Endothelial cell of umbilical vein (primary cell): ENCODE measurements at regions not wholly inside any gene's neighbourhood (a gene's known extent, or its start where the extent isn't known, plus 50 kb on each side); places are given as distances from the start of the nearest gene placed in this dataset.

Experiments used
- BruUV-seq: library from RNA; stranded (reverse); fragments of 400-500 nt; replicated peaks from 2 replicates; lab custom pipeline; 2021; lab: Mats Ljungman, UMichigan
- CTCF ChIA-PET: fragments of 300-600, 350-600 bp; sonication (Branson Sonifier 250); formaldehyde crosslinking; loops from one replicate; lab custom pipeline; 2021; ENCODE audit warnings: antibody characterized with exemption, inconsistent platforms; lab: Charles Lee
- POLR2A ChIA-PET: fragments of 300-600, 350-600 bp; sonication (Branson Sonifier 250); formaldehyde crosslinking; loops from one replicate; lab custom pipeline; 2021; ENCODE audit warnings: antibody characterized with exemption, inconsistent platforms; lab: Charles Lee
- DNase-seq: peaks from one replicate; pipeline ENCODE4 v3.0.0-alpha.2; 2011; ENCODE audit warnings: low read depth, low spot score
- FAIRE-seq: peaks from 2 replicates; lab custom pipeline; 2011; peaks lifted over from hg19 to GRCh38; lab: Jason Lieb, UNC
- H2AFZ ChIP-seq: 2 replicates; pipeline ENCODE4 v1.6.0; 2012; ENCODE audit warnings: low read depth, low read length, control low read depth, inconsistent platforms
- H3K27ac ChIP-seq: 2 replicates; pipeline ENCODE4 v1.5.1; 2011; ENCODE audit warnings: low read depth, mild to moderate bottlenecking, control low read depth, low read length, moderate library complexity; ENCODE audit not compliant: insufficient read depth
- H3K27me3 ChIP-seq, 2 experiments: 2 replicates each; pipeline versions ENCODE4 v1.6.0 to v1.6.1; 2011; ENCODE audit warnings: low read length in 2 of 2, mixed read lengths in 1 of 2; ENCODE audit not compliant: control insufficient read depth in 2 of 2, insufficient read depth in 2 of 2
- H3K36me3 ChIP-seq, 2 experiments: 2 replicates in 1 of 2; 3 replicates in 1 of 2; pipeline ENCODE4 v1.5.1; 2011; ENCODE audit warnings: low read length in 2 of 2, mild to moderate bottlenecking in 1 of 2, moderate library complexity in 1 of 2; ENCODE audit not compliant: control insufficient read depth in 2 of 2, insufficient read depth in 2 of 2; ENCODE audit errors: extremely low read depth in 1 of 2
- H3K4me1 ChIP-seq: 3 replicates; pipeline ENCODE4 v1.5.1; 2011; ENCODE audit warnings: mild to moderate bottlenecking, low read length; ENCODE audit not compliant: control insufficient read depth, insufficient read depth; ENCODE audit errors: extremely low read depth
- H3K4me2 ChIP-seq: 2 replicates; pipeline ENCODE4 v1.6.1; 2011; ENCODE audit warnings: low read length, control low read depth, mixed read lengths; ENCODE audit not compliant: insufficient read depth
- H3K4me3 ChIP-seq, 3 experiments: fragments of 200-600 bp in 1 of 3; sonication (generic), shearing (Covaris generic) in 1 of 3; replicated peaks in 1 of 3; 2 replicates each; pipeline ENCODE4 v1.5.1; 2011 to 2016; ENCODE audit warnings: control low read depth in 3 of 3, low read length in 3 of 3, mild to moderate bottlenecking in 2 of 3, inconsistent platforms in 1 of 3, low read depth in 1 of 3, moderate library complexity in 1 of 3; ENCODE audit not compliant: insufficient read depth in 1 of 3
- H3K79me2 ChIP-seq: 2 replicates; pipeline ENCODE4 v1.6.0; 2012; ENCODE audit warnings: low read length, inconsistent platforms; ENCODE audit not compliant: control insufficient read depth, insufficient read depth
- H3K9ac ChIP-seq: replicated peaks from 2 replicates; pipeline ENCODE3; 2011; ENCODE audit warnings: low read length, control low read depth; ENCODE audit not compliant: insufficient read depth; ENCODE audit errors: extremely low read depth
- H3K9me1 ChIP-seq: replicated peaks from 3 replicates; pipeline ENCODE4 v1.6.0; 2011; ENCODE audit warnings: mild to moderate bottlenecking, low read length; ENCODE audit not compliant: control insufficient read depth, insufficient read depth; ENCODE audit errors: extremely low read depth
- H3K9me3 ChIP-seq: replicated peaks from 2 replicates; pipeline ENCODE4 v1.5.1; 2012; ENCODE audit warnings: low read length, inconsistent platforms; ENCODE audit not compliant: control insufficient read depth, insufficient read depth
- H4K20me1 ChIP-seq: replicated peaks from 2 replicates; pipeline ENCODE3; 2011; ENCODE audit warnings: mild to moderate bottlenecking, low read length; ENCODE audit not compliant: control insufficient read depth, insufficient read depth; ENCODE audit errors: extremely low read depth
- EZH2 ChIP-seq: IDR thresholded peaks from 2 replicates; pipeline ENCODE4 v1.6.1; 2012; ENCODE audit warnings: borderline replicate concordance, low read depth, mild to moderate bottlenecking, moderate library complexity, low read length, inconsistent platforms; ENCODE audit not compliant: severe bottlenecking
- FOS ChIP-seq: IDR thresholded peaks from 2 replicates; pipeline ENCODE4 v1.6.1; 2011; ENCODE audit warnings: mild to moderate bottlenecking, low read length, moderate library complexity, borderline replicate concordance; ENCODE audit not compliant: insufficient read depth
- GATA2 ChIP-seq: IDR thresholded peaks from 2 replicates; pipeline ENCODE4 v1.7.0; 2011; ENCODE audit warnings: low read depth, mild to moderate bottlenecking, moderate library complexity, mixed read lengths, low read length; ENCODE audit not compliant: insufficient read length, insufficient read depth
- JUN ChIP-seq: IDR thresholded peaks from 2 replicates; pipeline ENCODE4 v1.6.1; 2011; ENCODE audit warnings: borderline replicate concordance, low read depth; ENCODE audit not compliant: insufficient read length, insufficient read depth
- MYC ChIP-seq: IDR thresholded peaks from one replicate; pipeline ENCODE4 v1.6.1; 2011; ENCODE audit warnings: mild to moderate bottlenecking, low read depth, low read length
- POLR2A ChIP-seq: IDR thresholded peaks from 2 replicates; pipeline ENCODE4 v1.6.1; 2012; ENCODE audit warnings: low read depth, mild to moderate bottlenecking, control low read depth, low read length
- POLR2AphosphoS5 ChIP-seq: IDR thresholded peaks from 2 replicates; pipeline ENCODE4 v1.6.1; 2012; ENCODE audit warnings: low read depth, mild to moderate bottlenecking, control low read depth, low read length, moderate library complexity; ENCODE audit not compliant: insufficient read depth
- dilution Hi-C: fragments of 300-500 bp; cut with MboI; formaldehyde crosslinking; loops from one replicate; pipeline ENCODE4 v1.15.0; 2019; ENCODE audit warnings: low sequenced_read_pairs; ENCODE audit not compliant: extremely low pct_ligation_motif_present
- intact Hi-C: fragments of 100-400 bp; cut with micrococcal nuclease; formaldehyde crosslinking; loops from one replicate; pipeline ENCODE4 v1.10.0; 2022
- TF ChIP-seq, protein P1 (sequence below), 2 donors: IDR thresholded peaks; 1 replicate in 1 of 2; 2 replicates in 1 of 2; pipeline ENCODE4 v1.5.1; 2011; ENCODE audit warnings: low read length in 2 of 2, mild to moderate bottlenecking in 2 of 2, moderate library complexity in 2 of 2, control low read depth in 1 of 2, inconsistent platforms in 1 of 2, low read depth in 1 of 2; ENCODE audit not compliant: insufficient read depth in 1 of 2; ENCODE audit errors: extremely low read depth in 1 of 2
- TF ChIP-seq, protein P2 (sequence below): IDR thresholded peaks from 2 replicates; pipeline ENCODE4 v1.6.1; 2011; ENCODE audit not compliant: insufficient read depth, insufficient read length

DNA sequence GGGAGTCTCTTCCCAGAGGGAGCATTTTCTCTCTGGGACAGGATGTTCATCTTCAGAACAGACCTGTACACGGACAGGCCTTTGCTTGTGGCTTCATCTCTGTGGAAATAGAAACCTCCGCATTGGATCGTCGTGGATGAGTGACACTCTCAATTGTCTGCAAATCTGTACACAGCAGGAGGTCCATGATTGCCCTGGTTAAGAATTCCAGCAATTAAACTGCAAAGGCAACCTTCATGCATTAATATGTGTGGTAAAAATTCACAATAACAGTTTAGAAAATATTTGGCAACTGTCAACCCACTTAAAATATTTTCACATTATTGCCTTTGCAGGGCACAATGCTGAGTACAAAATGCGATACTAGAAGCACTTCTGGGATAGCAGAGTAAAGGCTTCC is 149.8 kb upstream of the SFSWAP start:
- H2AFZ ChIP-seq = no peak overlapping the region
- H3K27ac ChIP-seq = no peak overlapping the region
- TF ChIP-seq POLR2AphosphoS5 (no peak), MYC (no peak), EZH2 (no peak), GATA2 (no peak), POLR2A (no peak), JUN (no peak)
- H3K4me1 ChIP-seq = no peaks in the 10 kb centered on the region
- FAIRE-seq (no peak), DNase-seq (no peak)
- H3K27me3 ChIP-seq = no peaks in the 10 kb centered on the region
- ChIA-PET CTCF (no interaction called here), POLR2A (no interaction called here)
- dilution Hi-C loops (no loop called here), intact Hi-C loops (no loop called here)
- H3K4me2 ChIP-seq = no peak overlapping the region
- H3K9ac ChIP-seq = no peak overlapping the region
- no TSS peak for BruUV-seq
- no peaks in the 10 kb centered on the region for H3K9me1 ChIP-seq
- no peaks in the 10 kb centered on the region for H3K9me3 ChIP-seq
- no peak overlapping the region for H3K4me3 ChIP-seq
- H3K36me3 ChIP-seq = no peaks in the 10 kb centered on the region
- no peaks in the 10 kb centered on the region for H3K79me2 ChIP-seq
- no peaks in the 10 kb centered on the region for H4K20me1 ChIP-seq

DNA sequence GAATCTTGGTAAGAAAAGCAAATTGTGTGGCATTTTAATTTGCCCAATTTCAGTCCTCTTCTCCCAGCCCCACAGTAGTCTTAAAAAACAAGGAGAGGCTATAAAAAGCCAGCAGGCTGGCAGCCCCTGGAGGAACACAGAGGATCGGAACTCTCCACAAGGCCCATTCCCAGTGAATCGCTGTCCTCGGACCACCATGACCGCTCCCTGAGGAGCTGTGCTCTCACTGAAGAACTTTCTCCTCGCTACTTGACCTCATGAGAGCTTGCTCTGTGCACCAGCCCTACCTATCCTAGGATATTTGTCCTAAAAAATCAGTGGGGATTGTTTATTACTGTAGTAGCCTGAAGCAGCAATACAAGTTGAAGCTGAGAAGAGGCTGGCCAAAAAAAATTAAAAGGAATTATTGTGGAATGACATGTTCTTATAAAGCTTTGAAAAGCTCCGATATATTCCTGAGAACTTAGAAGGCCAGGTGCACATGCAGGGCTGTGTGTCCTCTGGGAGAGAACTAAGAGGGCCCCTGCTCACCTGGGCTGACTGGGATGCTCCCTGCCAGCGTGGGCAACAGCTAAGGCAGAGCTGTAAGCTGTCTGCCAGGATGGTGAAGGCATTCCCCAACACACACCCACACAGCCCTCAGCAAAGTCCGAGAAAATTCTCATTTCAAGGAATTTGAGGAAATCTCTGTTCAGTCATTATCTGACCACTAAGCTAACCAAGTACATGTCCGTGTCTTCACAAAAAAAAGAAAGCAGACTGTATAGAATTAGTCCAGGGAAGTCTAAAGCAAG is 148.8 kb upstream of the SFSWAP start:
- Histone ChIP-seq H3K9me3 (no peaks in the 10 kb centered on the region), H3K79me2 (no peaks in the 10 kb centered on the region), H4K20me1 (no peaks in the 10 kb centered on the region), H3K36me3 (no peaks in the 10 kb centered on the region), H2AFZ (no peak overlapping the region), H3K9me1 (no peaks in the 10 kb centered on the region), H3K27ac (no peak overlapping the region), H3K4me3 (no peak overlapping the region), H3K4me2 (no peak overlapping the region), H3K27me3 (no peaks in the 10 kb centered on the region), H3K9ac (no peak overlapping the region), H3K4me1 (no peaks in the 10 kb centered on the region)
- ChIA-PET CTCF (no interaction called here), POLR2A (no interaction called here)
- FAIRE-seq = no peak
- no TSS peak for BruUV-seq
- TF ChIP-seq, protein P1, sequence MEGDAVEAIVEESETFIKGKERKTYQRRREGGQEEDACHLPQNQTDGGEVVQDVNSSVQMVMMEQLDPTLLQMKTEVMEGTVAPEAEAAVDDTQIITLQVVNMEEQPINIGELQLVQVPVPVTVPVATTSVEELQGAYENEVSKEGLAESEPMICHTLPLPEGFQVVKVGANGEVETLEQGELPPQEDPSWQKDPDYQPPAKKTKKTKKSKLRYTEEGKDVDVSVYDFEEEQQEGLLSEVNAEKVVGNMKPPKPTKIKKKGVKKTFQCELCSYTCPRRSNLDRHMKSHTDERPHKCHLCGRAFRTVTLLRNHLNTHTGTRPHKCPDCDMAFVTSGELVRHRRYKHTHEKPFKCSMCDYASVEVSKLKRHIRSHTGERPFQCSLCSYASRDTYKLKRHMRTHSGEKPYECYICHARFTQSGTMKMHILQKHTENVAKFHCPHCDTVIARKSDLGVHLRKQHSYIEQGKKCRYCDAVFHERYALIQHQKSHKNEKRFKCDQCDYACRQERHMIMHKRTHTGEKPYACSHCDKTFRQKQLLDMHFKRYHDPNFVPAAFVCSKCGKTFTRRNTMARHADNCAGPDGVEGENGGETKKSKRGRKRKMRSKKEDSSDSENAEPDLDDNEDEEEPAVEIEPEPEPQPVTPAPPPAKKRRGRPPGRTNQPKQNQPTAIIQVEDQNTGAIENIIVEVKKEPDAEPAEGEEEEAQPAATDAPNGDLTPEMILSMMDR (IDR thresholded peaks at IDR 0.05; ENCODE audit: extremely low read depth in 1 of 2, insufficient read depth in 1 of 2, low read depth in 1 of 2, low read length in 2 of 2) = no peak
- no peak for TF ChIP-seq MYC
- no peak for TF ChIP-seq GATA2
- no peak for TF ChIP-seq FOS
- TF ChIP-seq POLR2A = no peak
- TF ChIP-seq, protein P2, sequence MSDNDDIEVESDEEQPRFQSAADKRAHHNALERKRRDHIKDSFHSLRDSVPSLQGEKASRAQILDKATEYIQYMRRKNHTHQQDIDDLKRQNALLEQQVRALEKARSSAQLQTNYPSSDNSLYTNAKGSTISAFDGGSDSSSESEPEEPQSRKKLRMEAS = no peak
- TF ChIP-seq POLR2AphosphoS5 = no peak
- TF ChIP-seq EZH2 = no peak
- TF ChIP-seq JUN = no peak
- no peak for DNase-seq
- dilution Hi-C loops (no loop called here), intact Hi-C loops (no loop called here)
